Neural cell (in vitro differentiated cells): ENCODE measurements at regions not wholly inside any gene's neighbourhood (a gene's known extent, or its start where the extent isn't known, plus 50 kb on each side); places are given as distances from the start of the nearest gene placed in this dataset.

ENCODE experiments used
- H2AFZ ChIP-seq: fragments of 200-600, 300-800 bp; sonication (generic), shearing (Covaris generic); 2 replicates; pipeline ENCODE4 v1.6.0; 2014; ENCODE audit warnings: low read depth, mild to moderate bottlenecking, antibody characterized with exemption, low read length, moderate library complexity
- H3F3A ChIP-seq: fragments of 200-600 bp; shearing (Covaris generic); 2 replicates; pipeline ENCODE4 v1.6.1; 2016; ENCODE audit warnings: mild to moderate bottlenecking, moderate library complexity, mixed read lengths, antibody characterized with exemption, low read length; ENCODE audit not compliant: insufficient read depth, poor library complexity, severe bottlenecking
- H3K27ac ChIP-seq: fragments of 200-600, 300-800 bp; sonication (generic), shearing (Covaris generic); 2 replicates; pipeline ENCODE4 v1.5.1; 2014; ENCODE audit warnings: mild to moderate bottlenecking, low read length, moderate library complexity
- H3K27me3 ChIP-seq: fragments of 300-800, 200-600 bp; sonication (generic), shearing (Covaris generic); 2 replicates; pipeline ENCODE4 v1.6.0; 2014; ENCODE audit warnings: mild to moderate bottlenecking, low read depth, low read length, moderate library complexity; ENCODE audit not compliant: insufficient read depth
- H3K36me3 ChIP-seq: fragments of 300-800, 200-600 bp; sonication (generic), shearing (Covaris generic); 2 replicates; pipeline ENCODE4 v1.5.1; 2014; ENCODE audit warnings: mild to moderate bottlenecking, antibody characterized with exemption, low read length, moderate library complexity; ENCODE audit not compliant: insufficient read depth
- H3K4me2 ChIP-seq: fragments of 300-800, 200-600 bp; sonication (generic), shearing (Covaris generic); 2 replicates; pipeline ENCODE4 v1.6.0; 2014; ENCODE audit warnings: mild to moderate bottlenecking, low read length
- H3K4me3 ChIP-seq: fragments of 300-800, 200-600 bp; sonication (generic), shearing (Covaris generic); 2 replicates; pipeline ENCODE4 v1.5.1; 2014; ENCODE audit warnings: mild to moderate bottlenecking, low read length, moderate library complexity
- H3K79me2 ChIP-seq: fragments of 200-600 bp; shearing (Covaris generic); replicated peaks from 2 replicates; pipeline ENCODE4 v1.6.0; 2014; ENCODE audit warnings: mild to moderate bottlenecking, low read length, moderate library complexity; ENCODE audit not compliant: insufficient read depth
- H3K9ac ChIP-seq: fragments of 300-800, 200-600 bp; sonication (generic), shearing (Covaris generic); 2 replicates; pipeline ENCODE4 v1.6.1; 2016; ENCODE audit warnings: mild to moderate bottlenecking, low read length, mixed read lengths
- H3K9me2 ChIP-seq: fragments of 200-600 bp; shearing (Covaris generic); 2 replicates; pipeline ENCODE4 v1.6.1; 2016; ENCODE audit warnings: mild to moderate bottlenecking, low read length, mixed read lengths; ENCODE audit not compliant: insufficient read depth
- H3K9me3 ChIP-seq: fragments of 200-600, 300-800 bp; sonication (generic), shearing (Covaris generic); 2 replicates; pipeline ENCODE4 v1.6.1; 2016; ENCODE audit warnings: mild to moderate bottlenecking, mixed run types, low read length, moderate library complexity, mixed read lengths
- H4K20me1 ChIP-seq: fragments of 200-600 bp; shearing (Covaris generic); 2 replicates; pipeline ENCODE4 v1.6.1; 2016; ENCODE audit warnings: mild to moderate bottlenecking, mixed run types; ENCODE audit not compliant: insufficient read depth
- CTCF ChIP-seq: fragments of 450-650 bp; IDR thresholded peaks from 2 replicates; pipeline ENCODE4 v1.5.1; 2014; ENCODE audit warnings: antibody characterized with exemption, mild to moderate bottlenecking, moderate library complexity; ENCODE audit not compliant: poor library complexity, severe bottlenecking
- EP300 ChIP-seq: fragments of 450-650 bp; conservative IDR thresholded peaks from 2 replicates; pipeline ENCODE4 v1.6.1; 2014; ENCODE audit warnings: antibody characterized with exemption, mild to moderate bottlenecking, moderate library complexity; ENCODE audit not compliant: poor library complexity, severe bottlenecking
- EZH2 ChIP-seq: fragments of 200-600, 300-800 bp; shearing (Covaris generic), sonication (generic); IDR thresholded peaks from 2 replicates; pipeline ENCODE4 v1.6.1; 2014; ENCODE audit warnings: antibody characterized with exemption, low read length, borderline replicate concordance, mild to moderate bottlenecking; ENCODE audit not compliant: insufficient read depth, poor library complexity, severe bottlenecking
- MXI1 ChIP-seq: fragments of 450-650 bp; conservative IDR thresholded peaks from 2 replicates; pipeline ENCODE4 v1.6.1; 2014; ENCODE audit warnings: antibody characterized with exemption, mild to moderate bottlenecking; ENCODE audit not compliant: poor library complexity, severe bottlenecking
- POLR2AphosphoS5 ChIP-seq: IDR thresholded peaks from 2 replicates; pipeline ENCODE4 v1.6.1; 2012
- RAD21 ChIP-seq: fragments of 450-650 bp; conservative IDR thresholded peaks from 2 replicates; pipeline ENCODE4 v1.6.1; 2014; ENCODE audit warnings: antibody characterized with exemption, mild to moderate bottlenecking, moderate library complexity
- SMC3 ChIP-seq: fragments of 450-650 bp; conservative IDR thresholded peaks from 2 replicates; pipeline ENCODE4 v1.6.1; 2014; ENCODE audit warnings: antibody characterized with exemption, mild to moderate bottlenecking, moderate library complexity; ENCODE audit not compliant: poor library complexity
- TAF1 ChIP-seq: IDR thresholded peaks from 2 replicates; pipeline ENCODE4 v1.6.1; 2012; ENCODE audit warnings: low read depth
- TF ChIP-seq, protein P1 (sequence below): IDR thresholded peaks from 2 replicates; pipeline ENCODE4 v1.6.1; 2012; ENCODE audit warnings: borderline replicate concordance

GRCh38 chr5:106415541-106415940 is 1255.2 kb downstream of the EFNA5 start:
- Histone ChIP-seq H4K20me1 (no peaks in the 10 kb centered on the region), H2AFZ (no peak overlapping the region), H3K79me2 (no peaks in the 10 kb centered on the region), H3F3A (no peaks in the 10 kb centered on the region), H3K9ac (no peak overlapping the region), H3K36me3 (no peaks in the 10 kb centered on the region), H3K4me2 (no peak overlapping the region), H3K27ac (no peak overlapping the region), H3K9me2 (no peaks in the 10 kb centered on the region), H3K9me3 (no peaks in the 10 kb centered on the region), H3K27me3 (no peaks in the 10 kb centered on the region), H3K4me3 (no peak overlapping the region)
- TF ChIP-seq TAF1 (no peak), EP300 (no peak), RAD21 (no peak), CTCF (no peak), POLR2AphosphoS5 (no peak), EZH2 (no peak), MXI1 (no peak), SMC3 (no peak)
- TF ChIP-seq, protein P1, sequence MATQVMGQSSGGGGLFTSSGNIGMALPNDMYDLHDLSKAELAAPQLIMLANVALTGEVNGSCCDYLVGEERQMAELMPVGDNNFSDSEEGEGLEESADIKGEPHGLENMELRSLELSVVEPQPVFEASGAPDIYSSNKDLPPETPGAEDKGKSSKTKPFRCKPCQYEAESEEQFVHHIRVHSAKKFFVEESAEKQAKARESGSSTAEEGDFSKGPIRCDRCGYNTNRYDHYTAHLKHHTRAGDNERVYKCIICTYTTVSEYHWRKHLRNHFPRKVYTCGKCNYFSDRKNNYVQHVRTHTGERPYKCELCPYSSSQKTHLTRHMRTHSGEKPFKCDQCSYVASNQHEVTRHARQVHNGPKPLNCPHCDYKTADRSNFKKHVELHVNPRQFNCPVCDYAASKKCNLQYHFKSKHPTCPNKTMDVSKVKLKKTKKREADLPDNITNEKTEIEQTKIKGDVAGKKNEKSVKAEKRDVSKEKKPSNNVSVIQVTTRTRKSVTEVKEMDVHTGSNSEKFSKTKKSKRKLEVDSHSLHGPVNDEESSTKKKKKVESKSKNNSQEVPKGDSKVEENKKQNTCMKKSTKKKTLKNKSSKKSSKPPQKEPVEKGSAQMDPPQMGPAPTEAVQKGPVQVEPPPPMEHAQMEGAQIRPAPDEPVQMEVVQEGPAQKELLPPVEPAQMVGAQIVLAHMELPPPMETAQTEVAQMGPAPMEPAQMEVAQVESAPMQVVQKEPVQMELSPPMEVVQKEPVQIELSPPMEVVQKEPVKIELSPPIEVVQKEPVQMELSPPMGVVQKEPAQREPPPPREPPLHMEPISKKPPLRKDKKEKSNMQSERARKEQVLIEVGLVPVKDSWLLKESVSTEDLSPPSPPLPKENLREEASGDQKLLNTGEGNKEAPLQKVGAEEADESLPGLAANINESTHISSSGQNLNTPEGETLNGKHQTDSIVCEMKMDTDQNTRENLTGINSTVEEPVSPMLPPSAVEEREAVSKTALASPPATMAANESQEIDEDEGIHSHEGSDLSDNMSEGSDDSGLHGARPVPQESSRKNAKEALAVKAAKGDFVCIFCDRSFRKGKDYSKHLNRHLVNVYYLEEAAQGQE, result no peak

DNA sequence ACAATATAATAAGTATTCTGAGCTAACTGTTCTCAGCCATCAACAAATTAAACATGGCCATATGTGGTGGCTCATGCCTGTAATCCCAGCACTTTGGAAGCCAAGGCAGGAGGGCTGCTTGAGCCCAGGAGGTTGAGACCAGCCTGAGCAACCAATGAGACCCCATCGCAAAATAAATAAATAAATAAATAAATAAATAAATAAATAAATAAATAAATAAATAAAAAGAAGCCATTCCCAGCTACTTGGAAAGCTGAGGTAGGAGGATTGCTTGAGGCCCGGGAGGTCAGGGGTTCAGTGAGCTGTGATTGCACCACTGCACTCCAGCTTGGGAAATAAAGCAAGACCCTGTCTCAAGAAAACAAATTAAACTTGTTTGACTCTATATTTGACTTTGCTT is 1256.4 kb downstream of the EFNA5 start:
- no peaks in the 10 kb centered on the region for H4K20me1 ChIP-seq
- no peak overlapping the region for H3K4me2 ChIP-seq
- no peaks in the 10 kb centered on the region for H3K27me3 ChIP-seq
- no peaks in the 10 kb centered on the region for H3K9me2 ChIP-seq
- H3K36me3 ChIP-seq, result no peaks in the 10 kb centered on the region
- TF ChIP-seq RAD21 (no peak), EZH2 (no peak)
- H3K27ac ChIP-seq, result no peak overlapping the region
- no peaks in the 10 kb centered on the region for H3F3A ChIP-seq
- no peak overlapping the region for H3K4me3 ChIP-seq
- H3K9me3 ChIP-seq, result no peaks in the 10 kb centered on the region
- H3K79me2 ChIP-seq, result no peaks in the 10 kb centered on the region
- no peak overlapping the region for H2AFZ ChIP-seq
- no peak overlapping the region for H3K9ac ChIP-seq

DNA sequence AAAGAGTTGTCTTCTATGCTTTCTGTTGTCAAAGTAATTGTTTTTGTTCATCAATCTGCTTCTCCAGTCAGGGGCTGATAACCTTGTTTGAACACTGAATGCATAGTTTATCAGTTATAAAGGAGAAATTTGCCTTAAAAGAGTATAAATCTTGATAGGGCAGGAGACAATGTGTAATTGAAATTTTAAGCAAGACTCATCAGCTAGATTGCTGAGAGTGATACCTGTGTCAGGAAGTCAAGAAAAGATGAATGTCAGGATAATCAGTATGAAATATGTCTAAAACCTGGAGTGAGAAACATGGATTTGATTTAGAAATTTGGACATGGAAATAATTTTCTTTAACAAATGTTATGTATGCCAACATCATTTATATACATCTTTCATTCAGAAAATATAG is 1258.1 kb downstream of the EFNA5 start:
- Histone ChIP-seq H2AFZ (no peak overlapping the region), H3K4me3 (no peak overlapping the region), H3K9ac (no peak overlapping the region), H3K9me2 (no peaks in the 10 kb centered on the region), H3K79me2 (no peaks in the 10 kb centered on the region), H3K9me3 (no peaks in the 10 kb centered on the region), H4K20me1 (no peaks in the 10 kb centered on the region), H3K4me2 (no peak overlapping the region), H3K36me3 (no peaks in the 10 kb centered on the region), H3K27me3 (no peaks in the 10 kb centered on the region), H3K27ac (no peak overlapping the region), H3F3A (no peaks in the 10 kb centered on the region)
- TF ChIP-seq EP300, result peak; percentile 69
- TF ChIP-seq, protein P1, result no peak
